Retinal pigment epithelial cell (primary cell): ENCODE measurements at regions not wholly inside any gene's neighbourhood (a gene's known extent, or its start where the extent isn't known, plus 50 kb on each side); places are given as distances from the start of the nearest gene placed in this dataset.

Experiments used
- DNase-seq: peaks from one replicate; pipeline ENCODE4 v3.0.0-alpha.2; 2010; ENCODE audit warnings: low read depth
- H3K4me3 ChIP-seq: 2 replicates; pipeline ENCODE4 v1.5.1; 2011; ENCODE audit warnings: mild to moderate bottlenecking, low read length, control low read depth, moderate library complexity
- CTCF ChIP-seq: conservative IDR thresholded peaks from 2 replicates; pipeline ENCODE4 v1.5.1; 2011; ENCODE audit warnings: low read depth, low read length, control low read depth, inconsistent platforms

- DNase-seq, result no peak
- TF ChIP-seq CTCF, result no peak
- no peak overlapping the region for H3K4me3 ChIP-seq
Measured at GRCh38 chr13:65529541-65529940, 1700.6 kb downstream of the PCDH9 start.

GRCh38 chr13:65508745-65509144, 1721.4 kb downstream of the PCDH9 start:
- no peak for TF ChIP-seq CTCF
- DNase-seq, result no peak
- H3K4me3 ChIP-seq, result no peak overlapping the region

- TF ChIP-seq CTCF, result no peak
- no peak overlapping the region for H3K4me3 ChIP-seq
- DNase-seq, result no peak
Measured at GRCh38 chr13:65508338-65508737, 1721.8 kb downstream of the PCDH9 start.

GRCh38 chr13:65505941-65506340, 1724.2 kb downstream of the PCDH9 start:
- TF ChIP-seq CTCF, result no peak
- no peak overlapping the region for H3K4me3 ChIP-seq
- no peak for DNase-seq

GRCh38 chr13:65504213-65504612, 1725.9 kb downstream of the PCDH9 start:
- TF ChIP-seq CTCF, result no peak
- no peak overlapping the region for H3K4me3 ChIP-seq
- no peak for DNase-seq

- no peak for TF ChIP-seq CTCF
- DNase-seq, result no peak
- H3K4me3 ChIP-seq, result no peak overlapping the region
Measured at GRCh38 chr13:65500481-65500880, 1729.7 kb downstream of the PCDH9 start.

GRCh38 chr13:65499256-65499655, 1730.9 kb downstream of the PCDH9 start:
- DNase-seq, result no peak
- no peak overlapping the region for H3K4me3 ChIP-seq
- no peak for TF ChIP-seq CTCF
